Duodenal mucosa (tissue), 2 donors: ENCODE measurements at regions not wholly inside any gene's neighbourhood (a gene's known extent, or its start where the extent isn't known, plus 50 kb on each side); places are given as distances from the start of the nearest gene placed in this dataset.

Source experiments
- H3K27ac ChIP-seq: one replicate; pipeline ENCODE4 v1.7.0; 2013; ENCODE audit warnings: low read depth, low read length
- H3K27me3 ChIP-seq, 2 donors: one replicate each; pipeline ENCODE4 v1.7.0; 2013; ENCODE audit warnings: low read length in 2 of 2, control low read depth in 1 of 2; ENCODE audit not compliant: insufficient read depth in 2 of 2, control insufficient read depth in 1 of 2
- H3K36me3 ChIP-seq, 2 donors: one replicate each; pipeline ENCODE4 v1.7.0; 2013; ENCODE audit warnings: low read length in 2 of 2, control low read depth in 1 of 2; ENCODE audit not compliant: insufficient read depth in 2 of 2, control insufficient read depth in 1 of 2
- H3K4me1 ChIP-seq, 2 donors: one replicate each; pipeline ENCODE4 v1.7.0; 2013; ENCODE audit warnings: low read length in 2 of 2, control low read depth in 1 of 2; ENCODE audit not compliant: insufficient read depth in 2 of 2, control insufficient read depth in 1 of 2
- H3K4me3 ChIP-seq, 2 donors: one replicate each; pipeline ENCODE4 v1.7.0; 2013; ENCODE audit warnings: low read length in 2 of 2, low read depth in 1 of 2
- H3K9ac ChIP-seq, 2 donors: one replicate each; pipeline ENCODE4 v1.7.0; 2013; ENCODE audit warnings: low read length in 2 of 2, low read depth in 1 of 2
- H3K9me3 ChIP-seq, 2 donors: one replicate each; pipeline ENCODE4 v1.7.0; 2013; ENCODE audit warnings: low read length in 2 of 2, control low read depth in 1 of 2; ENCODE audit not compliant: control insufficient read depth in 1 of 2

- Histone ChIP-seq H3K9ac (no peak overlapping the region), H3K4me3 (no peak overlapping the region), H3K36me3 (no peaks in the 10 kb centered on the region), H3K27me3 (no peaks in the 10 kb centered on the region), H3K4me1 (no peaks in the 10 kb centered on the region), H3K27ac (no peak overlapping the region), H3K9me3 (no peaks in the 10 kb centered on the region)
Observed at GRCh38 chr4:23260511-23260910, 567.8 kb downstream of the GBA3 start.

GRCh38 chr4:23245203-23245832 is 552.6 kb downstream of the GBA3 start:
- H3K9me3 ChIP-seq, result no peaks in the 10 kb centered on the region

DNA sequence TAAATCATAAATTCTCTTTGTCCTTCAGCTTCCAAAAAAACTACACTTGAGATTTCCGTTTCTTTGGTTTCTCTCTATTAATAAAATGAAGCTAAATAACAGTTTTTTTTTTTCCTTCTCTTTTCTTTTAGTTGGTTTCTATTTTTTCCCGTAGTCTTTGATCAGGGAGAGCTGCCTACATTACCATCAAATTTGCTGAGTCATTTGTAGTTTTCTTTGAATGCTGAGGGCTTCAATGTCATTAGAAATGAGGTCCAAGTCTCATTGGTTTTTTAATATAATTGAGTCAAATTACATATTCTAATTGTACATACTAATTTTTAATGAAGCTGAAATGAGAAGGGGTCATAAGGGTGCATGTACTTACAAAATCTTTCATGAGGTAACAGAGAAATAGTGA is 550.2 kb downstream of the GBA3 start:
- Histone ChIP-seq H3K36me3 (no peaks in the 10 kb centered on the region), H3K27me3 (no peaks in the 10 kb centered on the region), H3K9me3 (no peaks in the 10 kb centered on the region), H3K27ac (no peak overlapping the region), H3K4me1 (no peaks in the 10 kb centered on the region), H3K9ac (no peak overlapping the region), H3K4me3 (no peak overlapping the region)

More at GRCh38 chr4:23245203-23245832, 552.6 kb downstream of the GBA3 start:
- Histone ChIP-seq H3K4me3 (no peak overlapping the region), H3K9ac (no peak overlapping the region), H3K27me3 (no peaks in the 10 kb centered on the region), H3K4me1 (no peaks in the 10 kb centered on the region), H3K27ac (no peak overlapping the region), H3K36me3 (no peaks in the 10 kb centered on the region)

- Histone ChIP-seq H3K9me3 (no peaks in the 10 kb centered on the region), H3K9ac (no peak overlapping the region), H3K36me3 (no peaks in the 10 kb centered on the region), H3K4me1 (no peaks in the 10 kb centered on the region), H3K27ac (no peak overlapping the region), H3K4me3 (no peak overlapping the region), H3K27me3 (no peaks in the 10 kb centered on the region)
Observed at GRCh38 chr4:23241408-23241807, 548.7 kb downstream of the GBA3 start.

DNA sequence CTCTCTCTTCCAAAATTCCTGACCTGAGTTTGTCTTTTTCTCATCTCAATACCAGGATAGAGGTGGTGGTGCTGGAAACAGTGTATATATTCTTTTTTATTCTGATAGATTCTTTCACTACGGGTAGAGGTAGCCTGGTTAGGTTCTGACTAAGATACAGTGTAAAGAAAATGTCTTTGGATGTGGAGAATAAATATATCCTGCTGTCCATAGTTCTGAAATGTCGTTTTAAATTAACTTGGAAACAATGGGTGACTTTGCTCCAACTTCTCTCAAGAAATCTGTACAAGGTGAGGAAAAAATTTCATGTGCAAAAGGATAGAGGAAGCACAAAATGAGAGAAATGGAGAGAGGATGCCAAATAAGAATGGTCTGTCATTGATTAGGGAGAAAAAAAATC is 546.1 kb downstream of the GBA3 start:
- H3K27me3 ChIP-seq, result no peaks in the 10 kb centered on the region
- H3K4me3 ChIP-seq, result no peak overlapping the region
- no peaks in the 10 kb centered on the region for H3K36me3 ChIP-seq
- H3K27ac ChIP-seq, result no peak overlapping the region
- H3K9me3 ChIP-seq, result no peaks in the 10 kb centered on the region
- no peaks in the 10 kb centered on the region for H3K4me1 ChIP-seq
- no peak overlapping the region for H3K9ac ChIP-seq

- no peak overlapping the region for H3K27ac ChIP-seq
Observed at GRCh38 chr4:23237771-23238170, 545.0 kb downstream of the GBA3 start.

GRCh38 chr4:23235628-23236390 is 543.1 kb downstream of the GBA3 start:
- no peaks in the 10 kb centered on the region for H3K9me3 ChIP-seq
- H3K4me3 ChIP-seq, result no peak overlapping the region
- H3K4me1 ChIP-seq, result no peaks in the 10 kb centered on the region
- no peak overlapping the region for H3K27ac ChIP-seq
- no peak overlapping the region for H3K9ac ChIP-seq
- no peaks in the 10 kb centered on the region for H3K36me3 ChIP-seq
- H3K27me3 ChIP-seq, result no peaks in the 10 kb centered on the region

More at GRCh38 chr4:23237771-23238170, 545.0 kb downstream of the GBA3 start:
- no peaks in the 10 kb centered on the region for H3K4me1 ChIP-seq
- no peaks in the 10 kb centered on the region for H3K27me3 ChIP-seq
- no peak overlapping the region for H3K9ac ChIP-seq
- no peak overlapping the region for H3K4me3 ChIP-seq
- H3K9me3 ChIP-seq, result no peaks in the 10 kb centered on the region
- H3K36me3 ChIP-seq, result no peaks in the 10 kb centered on the region

DNA sequence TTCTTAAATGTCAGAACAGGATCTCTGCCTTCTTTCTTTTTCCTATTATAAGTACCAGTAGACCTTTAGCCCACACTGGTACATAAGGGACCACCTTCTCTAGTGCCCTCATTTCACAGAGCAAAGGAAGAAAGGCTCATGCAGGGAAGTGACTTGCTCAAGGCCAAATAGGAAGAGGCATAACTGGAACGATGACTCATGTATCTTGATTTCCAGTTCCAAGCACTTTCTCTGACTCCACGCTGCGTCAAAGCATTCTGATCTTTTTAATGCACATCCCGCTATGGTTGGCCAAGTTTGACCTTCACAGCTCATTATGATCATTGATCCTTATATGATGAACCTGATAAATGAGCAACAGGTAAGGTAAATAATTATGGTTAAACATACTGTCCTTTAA is 542.0 kb downstream of the GBA3 start:
- no peak overlapping the region for H3K9ac ChIP-seq
- H3K27ac ChIP-seq, result no peak overlapping the region
- H3K4me3 ChIP-seq, result no peak overlapping the region
- no peaks in the 10 kb centered on the region for H3K4me1 ChIP-seq
- H3K9me3 ChIP-seq, result no peaks in the 10 kb centered on the region
- H3K36me3 ChIP-seq, result no peaks in the 10 kb centered on the region
- no peaks in the 10 kb centered on the region for H3K27me3 ChIP-seq

DNA sequence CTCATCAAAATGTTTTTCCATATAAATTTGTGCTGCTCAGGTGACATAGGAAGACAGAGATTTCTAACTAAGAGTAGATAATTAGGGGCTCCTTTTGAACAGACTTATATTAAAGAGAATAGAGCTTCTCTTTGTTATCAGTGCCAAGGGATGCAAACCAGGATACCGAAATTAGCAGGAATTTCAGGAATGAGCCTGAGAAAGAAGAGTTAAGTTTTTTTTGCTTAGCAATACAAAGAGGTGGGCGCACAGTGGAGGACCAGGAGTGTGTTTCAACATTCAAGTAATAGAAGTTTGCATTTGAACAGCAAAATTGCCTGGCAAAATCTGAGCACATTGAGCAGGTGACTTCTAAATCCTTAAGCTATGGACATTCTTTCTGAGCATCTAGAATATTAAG is 541.3 kb downstream of the GBA3 start:
- Histone ChIP-seq H3K9ac (no peak overlapping the region), H3K36me3 (no peaks in the 10 kb centered on the region), H3K4me3 (no peak overlapping the region), H3K4me1 (no peaks in the 10 kb centered on the region), H3K27ac (no peak overlapping the region), H3K9me3 (no peaks in the 10 kb centered on the region), H3K27me3 (no peaks in the 10 kb centered on the region)

DNA sequence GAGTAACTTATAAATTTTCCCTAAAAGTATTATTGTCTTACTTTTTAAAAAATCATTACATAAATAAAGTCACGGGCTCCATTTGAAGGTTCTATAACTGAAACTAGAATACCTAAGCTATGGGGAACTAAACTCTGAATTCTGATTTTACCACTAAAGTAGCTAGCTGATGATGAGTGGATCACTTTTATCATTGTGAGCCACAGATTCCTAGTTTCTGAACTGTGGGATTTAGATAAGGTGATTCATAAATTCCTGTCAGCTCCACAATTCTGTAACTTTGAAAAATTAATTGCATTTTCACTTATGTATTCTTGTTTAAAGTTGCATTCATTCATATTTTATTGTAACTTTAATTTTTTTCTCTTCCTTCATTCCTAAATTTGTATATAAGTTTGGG is 540.9 kb downstream of the GBA3 start:
- no peak overlapping the region for H3K27ac ChIP-seq
- H3K4me3 ChIP-seq, result no peak overlapping the region
- no peaks in the 10 kb centered on the region for H3K27me3 ChIP-seq
- H3K36me3 ChIP-seq, result no peaks in the 10 kb centered on the region
- no peaks in the 10 kb centered on the region for H3K4me1 ChIP-seq
- H3K9ac ChIP-seq, result no peak overlapping the region
- no peaks in the 10 kb centered on the region for H3K9me3 ChIP-seq
